ENCODE measurements at regions not wholly inside any gene's neighbourhood (a gene's known extent, or its start where the extent isn't known, plus 50 kb on each side); places are given as distances from the start of the nearest gene placed in this dataset.

DNA sequence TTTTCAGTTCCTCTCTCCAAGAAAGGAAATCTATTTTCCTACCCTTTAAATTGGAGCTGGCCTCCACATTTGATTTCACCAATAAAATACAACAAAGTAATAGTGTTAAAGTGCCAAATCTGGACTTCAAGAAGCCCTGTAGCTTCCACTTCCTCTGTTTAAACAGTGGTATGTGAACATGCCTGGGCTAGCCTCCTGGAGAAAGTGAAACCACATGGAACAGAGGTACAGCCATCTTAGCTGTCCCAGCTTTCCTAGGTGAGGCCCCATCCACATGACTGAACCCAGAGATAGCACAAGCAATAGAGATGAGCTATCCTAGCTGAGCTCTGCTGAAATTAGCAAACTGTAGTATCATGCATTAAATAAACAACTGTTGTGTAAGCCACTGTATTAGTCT is 131.8 kb upstream of the VCX start:
- no peak overlapping the region for H3K4me3 ChIP-seq (ENCODE audit: low read length)
- H3K27ac ChIP-seq (ENCODE audit: low read length): no peak overlapping the region
- no peak overlapping the region for H3K9ac ChIP-seq (ENCODE audit: low read length)
- H3K36me3 ChIP-seq (ENCODE audit: control insufficient read depth, low read depth, low read length): no peaks in the 10 kb centered on the region
- no peaks in the 10 kb centered on the region for H3K27me3 ChIP-seq (ENCODE audit: control insufficient read depth, insufficient read depth, low read length)
- H3K4me1 ChIP-seq (ENCODE audit: control insufficient read depth, low read depth, low read length): peaks cover 23% of the 10 kb centered on the region
- H3K9me3 ChIP-seq (ENCODE audit: control insufficient read depth, low read depth, low read length): no peaks in the 10 kb centered on the region

DNA sequence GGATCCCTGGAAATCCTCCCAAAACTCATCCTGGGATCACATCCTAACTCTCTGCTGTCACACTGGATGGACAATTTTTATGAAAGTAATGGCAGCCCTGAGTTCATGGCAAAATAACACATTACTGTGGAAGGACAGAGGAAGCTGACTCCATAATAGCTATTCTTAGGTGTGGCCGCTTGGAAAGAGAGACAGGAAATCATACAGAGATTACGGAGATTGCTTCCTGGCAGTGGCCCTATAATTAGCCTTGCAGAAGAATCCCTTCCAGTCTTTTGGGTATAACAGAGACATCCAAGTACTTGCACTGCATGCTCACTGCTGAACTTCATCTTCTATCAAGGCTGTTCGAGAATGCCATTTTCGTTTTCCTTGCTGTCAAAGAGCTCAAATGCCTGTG is 133.1 kb upstream of the VCX start:
- no peak overlapping the region for H3K4me3 ChIP-seq (ENCODE audit: low read length)
- no peak overlapping the region for H3K27ac ChIP-seq (ENCODE audit: low read length)
- no peaks in the 10 kb centered on the region for H3K36me3 ChIP-seq (ENCODE audit: control insufficient read depth, low read depth, low read length)
- no peak overlapping the region for H3K9ac ChIP-seq (ENCODE audit: low read length)
- H3K9me3 ChIP-seq (ENCODE audit: control insufficient read depth, low read depth, low read length): no peaks in the 10 kb centered on the region
- H3K27me3 ChIP-seq (ENCODE audit: control insufficient read depth, insufficient read depth, low read length): no peaks in the 10 kb centered on the region
- H3K4me1 ChIP-seq (ENCODE audit: control insufficient read depth, low read depth, low read length): peaks cover 11% of the 10 kb centered on the region

DNA sequence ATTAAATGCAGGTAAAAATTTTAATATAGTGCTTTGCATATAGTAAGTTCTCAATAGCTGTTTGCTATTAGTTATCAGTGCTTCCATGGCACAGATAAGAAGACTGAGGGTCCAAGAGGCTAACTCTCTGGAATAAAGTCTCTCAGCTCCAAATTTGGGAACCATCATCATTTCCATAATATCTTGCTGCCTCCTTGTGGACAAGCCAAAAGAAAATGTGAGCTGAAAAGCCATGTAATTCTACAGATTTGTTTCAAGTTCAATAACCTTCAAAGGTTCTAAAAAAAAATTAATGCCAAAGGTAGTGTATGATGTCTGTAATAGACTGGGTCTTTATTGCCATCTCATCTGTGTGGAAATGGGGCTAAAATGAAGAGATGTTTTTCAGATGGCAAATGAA is 136.9 kb upstream of the VCX start:
- Histone ChIP-seq H3K9ac (ENCODE audit: low read length) (no peak overlapping the region), H3K4me3 (ENCODE audit: low read length) (no peak overlapping the region), H3K9me3 (ENCODE audit: control insufficient read depth, low read depth, low read length) (no peaks in the 10 kb centered on the region), H3K27me3 (ENCODE audit: control insufficient read depth, insufficient read depth, low read length) (no peaks in the 10 kb centered on the region), H3K27ac (ENCODE audit: low read length) (no peak overlapping the region), H3K36me3 (ENCODE audit: control insufficient read depth, low read depth, low read length) (no peaks in the 10 kb centered on the region), H3K4me1 (ENCODE audit: control insufficient read depth, low read depth, low read length) (no peaks in the 10 kb centered on the region)

DNA sequence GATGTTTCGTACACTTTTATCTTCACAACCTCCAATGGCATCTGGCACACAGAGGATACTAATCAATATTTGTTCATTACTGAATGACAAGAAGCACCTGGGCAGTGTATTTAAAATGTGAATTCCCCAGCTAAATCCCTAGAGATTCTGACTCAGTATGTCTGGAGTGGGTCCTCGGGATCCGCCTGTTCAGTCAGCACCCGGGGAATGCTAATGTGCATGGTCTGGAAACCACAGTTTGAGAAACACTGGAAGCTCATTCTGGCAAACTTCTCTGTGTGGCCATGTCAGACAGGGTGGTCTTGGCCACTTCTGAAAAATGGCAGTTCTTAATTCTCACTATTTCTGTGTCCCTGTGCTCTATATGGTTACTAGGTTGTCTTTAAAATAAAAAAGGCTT is 138.8 kb upstream of the VCX start:
- H3K36me3 ChIP-seq (ENCODE audit: control insufficient read depth, low read depth, low read length): no peaks in the 10 kb centered on the region
- H3K27ac ChIP-seq (ENCODE audit: low read length): no peak overlapping the region
- H3K9ac ChIP-seq (ENCODE audit: low read length): no peak overlapping the region
- H3K9me3 ChIP-seq (ENCODE audit: control insufficient read depth, low read depth, low read length): no peaks in the 10 kb centered on the region
- H3K27me3 ChIP-seq (ENCODE audit: control insufficient read depth, insufficient read depth, low read length): no peaks in the 10 kb centered on the region
- no peaks in the 10 kb centered on the region for H3K4me1 ChIP-seq (ENCODE audit: control insufficient read depth, low read depth, low read length)
- H3K4me3 ChIP-seq (ENCODE audit: low read length): no peak overlapping the region

DNA sequence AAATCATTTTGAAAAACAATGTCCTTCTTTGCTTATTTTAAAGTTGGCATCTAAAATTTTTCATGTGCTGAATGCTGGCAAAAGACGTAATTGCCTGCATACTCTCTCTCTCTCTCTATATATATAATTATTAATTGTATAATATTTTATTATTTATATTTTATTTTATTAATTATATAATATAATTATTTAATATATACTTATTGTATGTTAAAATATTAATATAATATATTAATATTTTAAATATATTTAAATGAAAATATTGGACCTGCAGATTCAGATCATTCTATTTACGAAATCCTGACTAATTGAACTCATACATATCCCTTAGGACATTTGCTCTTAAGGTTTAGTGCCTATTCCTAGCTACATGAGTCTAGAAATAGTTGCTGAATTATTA is 144.7 kb upstream of the VCX start:
- Histone ChIP-seq H3K27ac (ENCODE audit: low read length) (no peak overlapping the region), H3K4me3 (ENCODE audit: low read length) (no peak overlapping the region), H3K9ac (ENCODE audit: low read length) (no peak overlapping the region), H3K4me1 (ENCODE audit: control insufficient read depth, low read depth, low read length) (peaks cover 8% of the 10 kb centered on the region), H3K36me3 (ENCODE audit: control insufficient read depth, low read depth, low read length) (no peaks in the 10 kb centered on the region), H3K9me3 (ENCODE audit: control insufficient read depth, low read depth, low read length) (no peaks in the 10 kb centered on the region), H3K27me3 (ENCODE audit: control insufficient read depth, insufficient read depth, low read length) (no peaks in the 10 kb centered on the region)

DNA sequence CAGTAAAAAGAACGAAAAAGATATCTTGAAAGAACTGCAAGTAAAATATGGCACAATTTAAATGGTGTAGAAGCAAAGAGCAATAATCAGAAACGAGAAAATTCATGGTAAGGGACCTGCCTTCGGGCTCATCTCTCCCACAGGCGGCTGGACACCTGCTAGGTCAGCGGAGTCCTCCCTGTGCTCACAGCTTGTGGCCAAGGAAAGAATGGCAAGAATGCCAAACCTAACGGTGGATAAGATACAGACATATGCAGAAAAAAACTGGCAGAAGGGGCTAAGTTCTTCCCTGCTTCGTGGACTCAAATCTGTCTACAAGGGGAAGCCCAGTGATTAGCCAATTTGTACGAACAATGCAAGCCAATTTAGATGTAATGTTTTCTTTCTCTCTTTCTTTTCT is 152.1 kb upstream of the VCX start:
- Histone ChIP-seq H3K36me3 (ENCODE audit: control insufficient read depth, low read depth, low read length) (no peaks in the 10 kb centered on the region), H3K9me3 (ENCODE audit: control insufficient read depth, low read depth, low read length) (no peaks in the 10 kb centered on the region), H3K27me3 (ENCODE audit: control insufficient read depth, insufficient read depth, low read length) (no peaks in the 10 kb centered on the region), H3K9ac (ENCODE audit: low read length) (no peak overlapping the region), H3K4me1 (ENCODE audit: control insufficient read depth, low read depth, low read length) (peaks cover 18% of the 10 kb centered on the region), H3K4me3 (ENCODE audit: low read length) (no peak overlapping the region), H3K27ac (ENCODE audit: low read length) (no peak overlapping the region)

DNA sequence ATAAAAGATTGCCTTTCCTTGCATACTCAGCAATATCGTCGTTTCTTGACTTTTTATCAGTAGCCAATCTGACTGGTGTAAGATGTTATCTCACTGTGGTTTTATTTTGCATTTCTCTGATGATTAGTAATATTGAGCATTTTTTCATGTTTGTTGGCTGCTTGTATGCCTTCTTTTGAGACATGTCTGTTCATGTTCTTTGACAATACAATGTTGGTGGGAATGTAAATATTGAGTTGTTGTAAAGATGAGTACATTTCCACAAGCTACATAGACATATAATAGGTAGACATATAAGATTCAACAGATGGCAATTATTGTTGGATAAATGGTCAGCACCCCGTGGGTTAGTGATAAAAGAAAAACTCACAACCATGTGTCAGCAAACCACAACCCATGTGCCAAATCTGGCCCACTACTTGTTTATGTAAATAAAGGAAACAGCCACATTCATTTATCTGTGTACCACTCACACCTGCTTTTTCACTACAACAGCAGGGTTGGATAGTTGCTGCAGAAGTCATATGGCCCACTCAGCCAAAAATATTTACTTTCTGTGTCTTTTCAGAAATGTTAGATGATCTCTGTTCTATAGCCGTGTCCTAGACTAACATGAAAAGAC is 153.1 kb upstream of the VCX start:
- no peak overlapping the region for H3K9ac ChIP-seq (ENCODE audit: low read length)
- no peak overlapping the region for H3K4me3 ChIP-seq (ENCODE audit: low read length)
- no peaks in the 10 kb centered on the region for H3K9me3 ChIP-seq (ENCODE audit: control insufficient read depth, low read depth, low read length)
- no peaks in the 10 kb centered on the region for H3K36me3 ChIP-seq (ENCODE audit: control insufficient read depth, low read depth, low read length)
- H3K27ac ChIP-seq (ENCODE audit: low read length): no peak overlapping the region
- H3K4me1 ChIP-seq (ENCODE audit: control insufficient read depth, low read depth, low read length): peaks cover 18% of the 10 kb centered on the region
- no peaks in the 10 kb centered on the region for H3K27me3 ChIP-seq (ENCODE audit: control insufficient read depth, insufficient read depth, low read length)

DNA sequence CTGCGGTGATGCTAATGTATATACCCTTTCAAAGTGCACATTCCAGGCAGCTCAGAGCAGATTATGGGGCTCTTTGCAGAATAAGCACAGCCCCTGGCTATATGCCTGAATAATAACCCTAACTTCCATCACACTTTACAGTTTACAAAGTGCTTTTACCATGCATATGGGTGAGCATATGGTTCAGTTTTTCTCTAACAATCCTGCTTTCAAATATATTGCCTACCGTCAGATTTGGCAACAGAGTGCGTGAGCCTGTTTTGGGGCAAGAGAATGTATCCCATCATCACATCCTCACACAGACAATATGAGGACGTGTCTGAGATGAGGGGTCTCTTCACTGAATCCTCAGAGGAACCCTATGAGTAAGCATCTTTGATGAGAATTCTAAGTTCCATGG is 162.8 kb upstream of the VCX start:
- Histone ChIP-seq H3K27me3 (ENCODE audit: control insufficient read depth, insufficient read depth, low read length) (no peaks in the 10 kb centered on the region), H3K9ac (ENCODE audit: low read length) (no peak overlapping the region), H3K4me3 (ENCODE audit: low read length) (no peak overlapping the region), H3K36me3 (ENCODE audit: control insufficient read depth, low read depth, low read length) (no peaks in the 10 kb centered on the region), H3K27ac (ENCODE audit: low read length) (no peak overlapping the region), H3K9me3 (ENCODE audit: control insufficient read depth, low read depth, low read length) (no peaks in the 10 kb centered on the region), H3K4me1 (ENCODE audit: control insufficient read depth, low read depth, low read length) (no peaks in the 10 kb centered on the region)

DNA sequence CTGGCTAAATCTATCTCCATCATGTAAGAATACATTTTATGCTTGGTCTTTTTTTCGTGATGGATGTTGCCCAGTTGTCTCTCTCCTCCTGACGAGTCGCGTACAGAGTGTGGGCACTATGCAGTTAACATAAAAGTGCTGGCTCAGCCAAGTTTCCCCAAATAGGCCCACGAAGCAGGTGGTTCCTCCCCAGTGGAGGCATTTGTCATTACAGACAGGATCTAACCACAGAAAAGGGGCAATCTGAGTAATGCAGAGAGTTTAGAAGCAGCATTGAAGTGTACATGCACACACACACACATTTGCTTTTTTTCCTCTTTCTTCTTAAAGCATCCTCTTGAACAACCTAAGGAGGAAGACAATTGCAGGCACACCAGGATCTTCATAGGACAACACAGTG is 188.7 kb upstream of the VCX start:
- no peaks in the 10 kb centered on the region for H3K36me3 ChIP-seq (ENCODE audit: control insufficient read depth, low read depth, low read length)
- no peaks in the 10 kb centered on the region for H3K9me3 ChIP-seq (ENCODE audit: control insufficient read depth, low read depth, low read length)
- no peaks in the 10 kb centered on the region for H3K4me1 ChIP-seq (ENCODE audit: control insufficient read depth, low read depth, low read length)
- no peak overlapping the region for H3K27ac ChIP-seq (ENCODE audit: low read length)
- H3K9ac ChIP-seq (ENCODE audit: low read length): no peak overlapping the region
- no peak overlapping the region for H3K4me3 ChIP-seq (ENCODE audit: low read length)
- H3K27me3 ChIP-seq (ENCODE audit: control insufficient read depth, insufficient read depth, low read length): no peaks in the 10 kb centered on the region

DNA sequence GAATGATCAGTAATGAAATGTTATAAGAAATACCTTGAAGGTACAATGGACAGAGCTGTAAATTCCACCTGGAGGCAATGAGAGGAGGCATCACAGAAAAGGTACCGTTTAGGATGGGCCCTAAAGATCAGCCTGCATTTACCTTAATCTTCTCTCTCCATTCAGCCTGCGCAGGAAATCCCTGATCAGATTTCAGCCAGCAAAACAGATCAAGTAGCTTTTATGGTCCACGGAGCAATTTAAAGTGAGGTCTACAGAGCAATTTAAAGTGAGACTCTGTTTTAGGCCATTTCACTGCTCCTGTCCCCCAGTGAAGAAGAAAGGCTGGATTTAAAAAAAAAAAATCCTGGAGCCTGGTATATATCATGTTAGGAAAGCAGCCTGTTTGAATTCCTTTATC is 195.1 kb upstream of the VCX start:
- H3K36me3 ChIP-seq (ENCODE audit: control insufficient read depth, low read depth, low read length): no peaks in the 10 kb centered on the region
- H3K9ac ChIP-seq (ENCODE audit: low read length): no peak overlapping the region
- no peaks in the 10 kb centered on the region for H3K9me3 ChIP-seq (ENCODE audit: control insufficient read depth, low read depth, low read length)
- H3K27ac ChIP-seq (ENCODE audit: low read length): no peak overlapping the region
- H3K27me3 ChIP-seq (ENCODE audit: control insufficient read depth, insufficient read depth, low read length): no peaks in the 10 kb centered on the region
- H3K4me1 ChIP-seq (ENCODE audit: control insufficient read depth, low read depth, low read length): peaks cover 27% of the 10 kb centered on the region
- H3K4me3 ChIP-seq (ENCODE audit: low read length): no peak overlapping the region

DNA sequence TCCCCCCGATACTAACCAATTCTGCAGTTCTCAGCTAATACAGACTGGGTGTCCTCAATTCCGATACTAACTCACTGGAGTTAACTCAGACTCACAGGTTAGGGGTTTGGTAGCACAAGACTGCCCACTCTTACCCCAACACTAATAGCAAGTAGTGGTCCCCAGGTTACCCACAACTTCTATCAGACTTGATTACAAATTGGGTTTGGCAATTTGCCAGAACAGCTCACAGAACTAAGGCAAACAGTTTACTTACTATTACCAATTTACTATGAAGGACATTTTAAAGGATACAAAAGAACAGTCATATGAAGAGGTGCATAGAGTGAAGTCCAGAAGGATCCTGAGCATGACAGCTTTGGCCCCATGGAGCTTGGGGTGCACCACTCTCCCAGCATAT is 201.8 kb upstream of the VCX start:
- Histone ChIP-seq H3K4me1 (ENCODE audit: control insufficient read depth, low read depth, low read length) (peaks cover 14% of the 10 kb centered on the region), H3K9ac (ENCODE audit: low read length) (no peak overlapping the region)

DNA sequence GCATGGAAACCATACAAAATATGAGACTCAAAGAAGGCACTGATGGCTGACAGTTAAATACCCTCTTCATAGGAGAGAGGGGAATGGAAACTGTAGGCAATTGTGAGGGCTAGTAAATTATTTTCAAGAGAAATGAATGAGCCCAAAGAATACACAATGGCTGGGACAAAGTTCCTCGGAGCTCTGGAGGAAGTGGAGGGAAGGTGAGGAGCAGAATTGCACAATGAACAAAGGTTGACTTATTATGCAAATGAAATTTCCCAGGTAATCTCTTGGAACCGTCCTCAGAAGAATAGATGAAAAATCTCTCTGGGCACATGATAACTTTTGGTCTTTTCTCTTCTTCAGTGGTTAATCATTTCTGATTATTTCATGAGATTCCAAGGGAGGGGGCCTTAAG is 202.6 kb upstream of the VCX start:
- no peak overlapping the region for H3K4me3 ChIP-seq (ENCODE audit: low read length)
- H3K9me3 ChIP-seq (ENCODE audit: control insufficient read depth, low read depth, low read length): no peaks in the 10 kb centered on the region
- no peaks in the 10 kb centered on the region for H3K27me3 ChIP-seq (ENCODE audit: control insufficient read depth, insufficient read depth, low read length)
- peaks cover 14% of the 10 kb centered on the region for H3K4me1 ChIP-seq (ENCODE audit: control insufficient read depth, low read depth, low read length)
- H3K36me3 ChIP-seq (ENCODE audit: control insufficient read depth, low read depth, low read length): no peaks in the 10 kb centered on the region
- no peak overlapping the region for H3K9ac ChIP-seq (ENCODE audit: low read length)
- no peak overlapping the region for H3K27ac ChIP-seq (ENCODE audit: low read length)

More for the DNA sequence above, 201.8 kb upstream of the VCX start:
- Histone ChIP-seq H3K36me3 (ENCODE audit: control insufficient read depth, low read depth, low read length) (no peaks in the 10 kb centered on the region), H3K27ac (ENCODE audit: low read length) (no peak overlapping the region), H3K9me3 (ENCODE audit: control insufficient read depth, low read depth, low read length) (no peaks in the 10 kb centered on the region), H3K27me3 (ENCODE audit: control insufficient read depth, insufficient read depth, low read length) (no peaks in the 10 kb centered on the region), H3K4me3 (ENCODE audit: low read length) (no peak overlapping the region)
